Erythroblast (primary cell): ENCODE measurements at regions not wholly inside any gene's neighbourhood (a gene's known extent, or its start where the extent isn't known, plus 50 kb on each side); places are given as distances from the start of the nearest gene placed in this dataset.

ENCODE experiments used
- GATA1 ChIP-seq: IDR thresholded peaks from 2 replicates; pipeline ENCODE4 v1.6.1; 2011; ENCODE audit warnings: low read depth, mild to moderate bottlenecking, control low read depth, low read length, moderate library complexity
- POLR2A ChIP-seq: IDR thresholded peaks from 2 replicates; pipeline ENCODE4 v1.6.1; 2011; ENCODE audit warnings: mild to moderate bottlenecking, low read length

- TF ChIP-seq POLR2A (no peak), GATA1 (no peak)
Observed at GRCh38 chr14:38101679-38102078, 106.0 kb upstream of the SSTR1 start.
